Panc1 (cell line): ENCODE measurements at regions not wholly inside any gene's neighbourhood (a gene's known extent, or its start where the extent isn't known, plus 50 kb on each side); places are given as distances from the start of the nearest gene placed in this dataset.

Source experiments
- ATAC-seq: fragments of 200-7000 bp; cut with Tn5 transposase; 2 replicates; pipeline ENCODE4 v1.9.1; 2020; ENCODE audit warnings: mild to moderate bottlenecking, moderate library complexity
- BruUV-seq: library from RNA; stranded (reverse); fragments of 400-500 nt; replicated peaks from 2 replicates; lab custom pipeline; 2021; lab: Mats Ljungman, UMichigan
- CTCF ChIA-PET: fragments of 300-600 bp; sonication (Branson Sonifier 250); formaldehyde crosslinking; loops from one replicate; lab custom pipeline; 2022; ENCODE audit warnings: antibody characterized with exemption; lab: Charles Lee
- POLR2A ChIA-PET: fragments of 300-600 bp; sonication (Branson Sonifier 250); formaldehyde crosslinking; loops from one replicate; lab custom pipeline; 2022; ENCODE audit warnings: antibody characterized with exemption; lab: Charles Lee
- DNase-seq: peaks from one replicate; pipeline ENCODE4 v3.0.0-alpha.2; 2010; ENCODE audit warnings: low read depth, low spot score
- H3K27ac ChIP-seq: 2 replicates; pipeline ENCODE4 v1.5.1; 2011; ENCODE audit warnings: mild to moderate bottlenecking, low read length, inconsistent platforms
- H3K27me3 ChIP-seq: fragments of 200-500 bp; sonication (Bioruptor generic); 2 replicates; pipeline ENCODE4 v1.6.0; 2014; ENCODE audit warnings: low read length, inconsistent platforms; ENCODE audit not compliant: control insufficient read depth, insufficient read depth
- H3K36me3 ChIP-seq: fragments of 200-500 bp; sonication (Bioruptor generic); 2 replicates; pipeline ENCODE4 v1.5.1; 2014; ENCODE audit warnings: inconsistent platforms, mild to moderate bottlenecking, low read length, moderate library complexity; ENCODE audit not compliant: control insufficient read depth, insufficient read depth
- H3K4me1 ChIP-seq: 2 replicates; pipeline ENCODE4 v1.5.1; 2011; ENCODE audit warnings: inconsistent platforms, mild to moderate bottlenecking, low read length, moderate library complexity; ENCODE audit not compliant: control insufficient read depth, insufficient read depth
- H3K4me3 ChIP-seq, 2 experiments: 2 replicates each; pipeline ENCODE4 v1.5.1; 2011 to 2012; ENCODE audit warnings: low read depth in 2 of 2, low read length in 2 of 2, mild to moderate bottlenecking in 2 of 2, inconsistent platforms in 1 of 2, moderate library complexity in 1 of 2
- H3K9me3 ChIP-seq: fragments of 200-500 bp; sonication (Bioruptor generic); 2 replicates; pipeline ENCODE4 v1.5.1; 2014; ENCODE audit warnings: low read depth, mild to moderate bottlenecking, inconsistent platforms, low read length, moderate library complexity; ENCODE audit not compliant: control insufficient read depth, insufficient read depth
- CTCF ChIP-seq: fragments of 450-650 bp; IDR thresholded peaks from 2 replicates; pipeline ENCODE4 v1.5.1; 2017; ENCODE audit warnings: mild to moderate bottlenecking
- POLR2AphosphoS5 ChIP-seq: IDR thresholded peaks from 2 replicates; pipeline ENCODE4 v1.6.1; 2012; ENCODE audit warnings: mild to moderate bottlenecking, low read depth, low read length, moderate library complexity
- REST ChIP-seq, 2 experiments: IDR thresholded peaks; 2 replicates each; pipeline ENCODE4 v1.6.1; 2011 to 2012; ENCODE audit warnings: low read depth in 2 of 2, control low read depth in 1 of 2, low read length in 1 of 2, mild to moderate bottlenecking in 1 of 2, moderate library complexity in 1 of 2; ENCODE audit not compliant: insufficient read depth in 1 of 2
- SIN3A ChIP-seq: IDR thresholded peaks from 2 replicates; pipeline ENCODE4 v1.6.1; 2012; ENCODE audit warnings: low read depth, mild to moderate bottlenecking, low read length, moderate library complexity, borderline replicate concordance; ENCODE audit not compliant: insufficient read depth
- TCF7L2 ChIP-seq: IDR thresholded peaks from 2 replicates; pipeline ENCODE4 v1.6.1; 2011; ENCODE audit warnings: mild to moderate bottlenecking, low read depth, low read length, inconsistent platforms
- in situ Hi-C: cut with HindIII; loops from 2 replicates; pipeline ENCODE4 v1.10.0; 2016; ENCODE audit warnings: low sequenced_read_pairs, low pct_unique_long_range_greater_than_20kb
- intact Hi-C: fragments of 100-400 bp; cut with micrococcal nuclease; formaldehyde crosslinking; loops from one replicate; pipeline ENCODE4 v1.10.0; 2022; ENCODE audit not compliant: unreplicated experiment

DNA sequence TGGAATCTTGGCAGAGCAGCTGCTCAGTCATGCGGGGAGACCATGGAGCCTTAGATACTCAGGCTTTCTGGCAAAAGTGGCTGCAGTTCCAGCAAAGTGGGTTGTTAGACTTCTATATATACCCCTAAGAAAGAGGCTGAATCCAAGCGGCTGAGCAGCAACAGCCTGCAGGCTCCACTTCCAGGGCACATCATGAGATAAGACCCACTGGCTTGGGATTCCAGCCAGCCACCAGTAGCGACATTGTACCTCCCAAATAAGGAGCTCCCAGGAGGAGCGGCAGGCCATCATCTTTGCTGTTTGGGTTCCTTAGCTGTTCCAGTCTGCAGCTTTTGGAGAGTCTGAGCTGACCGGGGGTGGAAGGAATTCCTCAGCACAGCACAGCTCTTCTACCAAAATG, 150.3 kb upstream of the ST6GAL2 start:
- no TSS peak for BruUV-seq
- ChIA-PET POLR2A (no interaction called here), CTCF (no interaction called here)
- TF ChIP-seq REST (IDR thresholded peaks at IDR 0.05; ENCODE audit: insufficient read depth in 1 of 2, low read depth in 2 of 2, low read length in 1 of 2): no peak
- no peak for TF ChIP-seq TCF7L2
- no peak for TF ChIP-seq POLR2AphosphoS5
- TF ChIP-seq SIN3A: no peak
- TF ChIP-seq CTCF: no peak
- in situ Hi-C loops: no loop called here
- no peaks in the 10 kb centered on the region for H3K27me3 ChIP-seq
- H3K9me3 ChIP-seq: no peaks in the 10 kb centered on the region
- DNase-seq (no peak), ATAC-seq (no peak)
- H3K36me3 ChIP-seq: no peaks in the 10 kb centered on the region
- no peak overlapping the region for H3K27ac ChIP-seq
- no peaks in the 10 kb centered on the region for H3K4me1 ChIP-seq
- intact Hi-C loops: no loop called here
- H3K4me3 ChIP-seq: no peak overlapping the region

DNA sequence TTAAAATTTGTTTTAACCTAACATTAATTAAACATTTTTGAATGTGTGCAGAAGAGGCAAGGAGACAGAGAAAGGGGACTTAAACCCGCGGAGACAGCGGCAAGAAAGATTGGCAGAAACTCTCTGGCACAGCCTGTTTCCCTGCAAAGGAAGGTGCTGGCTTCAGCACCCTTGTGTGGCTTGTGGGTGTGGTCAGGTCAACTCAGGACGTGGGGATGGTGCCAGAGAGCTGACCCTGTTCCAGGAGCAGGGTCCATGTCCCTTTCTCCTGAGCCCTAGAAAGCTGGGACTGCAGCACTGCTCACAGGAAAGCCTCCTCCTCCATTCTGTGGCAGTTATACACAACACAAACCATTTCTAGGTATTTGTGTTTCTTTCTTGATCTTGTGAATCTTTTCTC, 176.2 kb upstream of the ST6GAL2 start:
- H3K9me3 ChIP-seq: no peaks in the 10 kb centered on the region
- ChIA-PET POLR2A (no interaction called here), CTCF (no interaction called here)
- intact Hi-C loops: no loop called here
- ATAC-seq: no peak
- no peak overlapping the region for H3K4me3 ChIP-seq
- in situ Hi-C loops: no loop called here
- no peaks in the 10 kb centered on the region for H3K4me1 ChIP-seq
- H3K27ac ChIP-seq: no peak overlapping the region
- H3K36me3 ChIP-seq: no peaks in the 10 kb centered on the region
- H3K27me3 ChIP-seq: no peaks in the 10 kb centered on the region
- TF ChIP-seq CTCF: no peak
- TF ChIP-seq POLR2AphosphoS5: no peak
- TF ChIP-seq REST (IDR thresholded peaks at IDR 0.05; ENCODE audit: insufficient read depth in 1 of 2, low read depth in 2 of 2, low read length in 1 of 2): no peak
- no peak for TF ChIP-seq TCF7L2
- no peak for TF ChIP-seq SIN3A
- no TSS peak for BruUV-seq
- DNase-seq: no peak
